ENCODE measurements at regions not wholly inside any gene's neighbourhood (a gene's known extent, or its start where the extent isn't known, plus 50 kb on each side); places are given as distances from the start of the nearest gene placed in this dataset.

DNA sequence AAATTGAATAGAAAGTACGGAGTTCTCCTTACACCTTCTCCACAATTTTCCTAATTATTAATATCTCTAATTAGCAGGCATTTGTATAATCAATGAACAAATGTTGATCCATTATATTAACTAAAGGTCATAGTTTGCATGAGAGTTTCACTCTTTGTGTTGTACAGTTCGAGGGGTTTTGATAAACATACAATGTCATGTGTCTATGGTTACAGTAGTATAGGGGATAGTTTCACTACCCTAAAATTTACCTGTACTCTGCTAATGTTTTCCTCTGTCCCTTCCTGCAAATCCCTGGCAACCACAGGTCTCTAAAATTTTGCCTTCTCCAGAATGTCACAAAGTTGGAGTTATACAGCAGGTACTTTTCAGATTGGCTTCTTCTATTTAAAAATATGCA is 1199.8 kb upstream of the GJE1 start:
- in situ Hi-C loops (cut with HindIII; ENCODE audit: low sequenced_read_pairs) = no loop called here

DNA sequence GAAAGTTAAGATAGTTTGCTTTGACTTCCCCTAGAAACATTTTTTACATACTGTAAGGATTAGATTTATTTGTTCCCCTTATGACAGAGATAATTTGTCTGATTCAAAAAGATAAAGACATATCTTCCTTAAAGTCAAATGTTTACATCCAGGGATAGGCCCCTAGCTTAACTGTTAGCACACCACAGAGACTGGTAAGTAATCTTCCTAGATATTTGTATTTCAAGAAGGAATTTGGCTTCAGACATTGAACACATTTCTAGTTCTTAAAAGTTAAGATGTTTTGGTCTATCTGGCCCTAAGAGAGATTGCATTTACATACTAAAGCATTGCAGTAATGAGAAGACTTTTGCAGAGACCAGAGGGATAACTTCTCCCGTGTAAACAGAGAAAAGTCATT is 1201.1 kb upstream of the GJE1 start:
- in situ Hi-C loops (cut with HindIII; ENCODE audit: low sequenced_read_pairs) = no loop called here

GRCh38 chr6:140929121-140929520 is 1203.6 kb upstream of the GJE1 start:
- in situ Hi-C loops (cut with HindIII; ENCODE audit: low sequenced_read_pairs) = no loop called here

- in situ Hi-C loops (cut with HindIII; ENCODE audit: low sequenced_read_pairs) = no loop called here
Observed at GRCh38 chr6:140923048-140923447, 1209.7 kb upstream of the GJE1 start.

GRCh38 chr6:140921366-140922226 is 1211.1 kb upstream of the GJE1 start:
- in situ Hi-C loops (cut with HindIII; ENCODE audit: low sequenced_read_pairs) = no loop called here

GRCh38 chr6:140917911-140918310 is 1214.8 kb upstream of the GJE1 start:
- in situ Hi-C loops (cut with HindIII; ENCODE audit: low sequenced_read_pairs) = no loop called here

DNA sequence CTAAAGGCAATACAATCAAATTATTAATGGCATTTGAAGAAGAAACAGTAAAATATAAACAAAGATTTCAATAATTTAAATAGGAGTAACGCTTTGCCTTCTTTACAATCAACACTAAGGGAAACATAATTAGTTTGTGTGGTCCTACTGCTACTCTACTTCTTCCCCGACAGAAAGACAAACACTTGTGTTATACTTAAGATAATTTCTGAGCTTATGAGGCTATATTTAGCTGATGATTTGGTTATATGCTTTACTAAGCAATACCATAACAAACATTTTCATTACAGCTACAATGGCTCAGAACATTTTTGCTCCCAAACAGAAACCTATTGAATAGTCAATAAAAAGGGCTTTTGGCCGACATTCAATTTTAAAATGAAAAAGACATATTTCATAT is 1217.2 kb upstream of the GJE1 start:
- in situ Hi-C loops (cut with HindIII; ENCODE audit: low sequenced_read_pairs) = no loop called here

DNA sequence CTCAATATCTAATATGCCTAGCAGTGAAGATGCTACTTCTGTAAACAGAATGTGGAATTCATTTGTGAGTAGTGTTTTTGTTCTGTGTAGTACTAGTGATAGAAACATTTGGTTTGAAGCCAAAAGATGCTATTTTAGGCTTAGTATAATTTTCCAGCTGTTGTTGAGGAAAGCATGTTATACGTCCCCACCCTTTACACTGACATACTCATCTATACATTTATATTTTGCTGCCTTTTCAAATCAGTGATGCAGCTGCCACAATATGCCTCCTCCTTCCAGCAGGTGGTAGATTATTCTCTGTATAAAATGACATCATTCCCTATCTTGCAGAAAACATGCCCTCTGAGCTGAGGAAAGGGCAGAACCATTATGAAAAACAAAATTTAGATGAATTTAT is 1217.6 kb upstream of the GJE1 start:
- in situ Hi-C loops (cut with HindIII; ENCODE audit: low sequenced_read_pairs) = no loop called here

DNA sequence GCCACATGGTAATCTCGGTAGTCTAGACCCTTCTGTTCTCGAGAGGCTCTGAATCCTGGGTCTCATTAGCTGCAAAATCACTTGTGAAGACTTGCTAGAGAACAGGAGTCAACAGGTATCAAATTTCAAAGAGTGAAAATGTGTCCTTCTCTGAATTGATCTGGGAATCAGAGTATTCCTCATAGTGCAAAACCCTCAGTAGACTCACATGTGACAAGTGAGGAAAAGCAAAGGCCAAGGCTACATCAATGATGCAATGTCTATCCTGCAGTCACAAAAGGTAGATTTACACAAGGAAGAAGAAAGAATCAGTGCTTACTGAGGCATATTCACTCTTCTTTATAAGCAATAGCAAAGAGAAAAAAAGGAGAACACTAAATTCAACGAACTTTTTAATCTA is 1220.0 kb upstream of the GJE1 start:
- in situ Hi-C loops (cut with HindIII; ENCODE audit: low sequenced_read_pairs) = no loop called here

- in situ Hi-C loops (cut with HindIII; ENCODE audit: low sequenced_read_pairs) = no loop called here
Observed at GRCh38 chr6:140909625-140910024, 1223.1 kb upstream of the GJE1 start.

DNA sequence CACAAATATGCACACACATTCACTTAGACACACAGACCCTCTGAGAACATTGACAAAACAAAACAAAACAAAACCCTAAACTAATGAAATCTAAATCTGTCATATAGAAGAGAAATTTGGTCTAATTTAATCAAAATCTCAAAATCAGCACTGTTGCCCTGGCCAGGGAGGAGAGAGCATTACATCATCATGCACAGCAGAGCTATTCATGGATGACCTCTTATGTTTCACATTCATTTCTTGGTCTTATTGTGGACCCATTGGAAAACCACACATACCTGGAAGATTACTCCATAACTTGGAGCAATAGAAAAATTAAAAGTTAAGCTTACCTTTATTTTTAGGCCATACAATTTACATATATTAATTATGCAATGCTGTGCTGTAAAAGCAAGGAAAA is 1223.6 kb upstream of the GJE1 start:
- in situ Hi-C loops (cut with HindIII; ENCODE audit: low sequenced_read_pairs) = no loop called here

GRCh38 chr6:140908505-140908904 is 1224.2 kb upstream of the GJE1 start:
- in situ Hi-C loops (cut with HindIII; ENCODE audit: low sequenced_read_pairs) = no loop called here

DNA sequence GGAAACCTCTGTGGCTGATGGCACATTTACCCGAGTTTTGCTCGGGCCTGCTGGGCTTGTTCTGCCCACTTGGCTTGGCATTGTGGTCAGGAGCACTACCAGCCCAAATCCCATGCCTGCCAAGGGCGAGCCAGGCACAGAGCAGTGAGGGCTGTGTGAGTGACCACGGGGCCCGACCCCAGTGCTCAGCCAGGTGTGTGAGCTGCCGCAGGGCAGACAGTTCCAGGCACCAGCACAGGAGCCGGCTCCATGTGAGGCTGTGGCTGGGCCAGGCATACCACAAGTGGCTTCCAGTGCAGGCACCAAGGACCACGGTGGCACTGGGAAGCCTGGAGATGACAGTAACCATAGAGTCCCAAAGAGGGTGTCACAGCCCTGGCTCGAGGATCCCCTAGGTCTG is 1225.5 kb upstream of the GJE1 start:
- in situ Hi-C loops (cut with HindIII; ENCODE audit: low sequenced_read_pairs) = no loop called here

DNA sequence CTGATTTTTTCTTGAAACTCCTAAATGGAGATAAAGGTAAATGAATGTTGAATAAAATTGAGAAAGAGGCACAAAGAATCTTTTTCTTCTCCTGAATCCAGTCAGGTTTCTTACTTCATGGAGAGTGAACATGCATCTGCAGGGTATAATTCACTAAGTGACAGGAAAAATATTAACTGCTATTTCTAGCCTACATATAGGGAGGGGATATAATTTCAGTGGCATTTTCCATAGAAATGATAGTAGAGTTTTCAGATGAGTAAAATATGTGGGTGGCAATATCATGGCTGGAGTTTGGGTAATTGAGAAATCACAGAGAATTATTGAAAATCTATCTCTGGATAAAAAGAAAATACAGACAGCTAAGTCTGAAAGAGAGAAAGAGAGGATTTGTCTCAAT is 1227.0 kb upstream of the GJE1 start:
- in situ Hi-C loops (cut with HindIII; ENCODE audit: low sequenced_read_pairs) = no loop called here

GRCh38 chr6:140905050-140905449 is 1227.7 kb upstream of the GJE1 start:
- in situ Hi-C loops (cut with HindIII; ENCODE audit: low sequenced_read_pairs) = no loop called here

- in situ Hi-C loops (cut with HindIII; ENCODE audit: low sequenced_read_pairs) = no loop called here
Observed at GRCh38 chr6:140897804-140898573, 1234.7 kb upstream of the GJE1 start.

- in situ Hi-C loops (cut with HindIII; ENCODE audit: low sequenced_read_pairs) = no loop called here
Observed at GRCh38 chr6:140897349-140897748, 1235.4 kb upstream of the GJE1 start.

- in situ Hi-C loops (cut with HindIII; ENCODE audit: low sequenced_read_pairs) = no loop called here
Observed at GRCh38 chr6:140893432-140893831, 1239.3 kb upstream of the GJE1 start.

- in situ Hi-C loops (cut with HindIII; ENCODE audit: low sequenced_read_pairs) = no loop called here
Observed at GRCh38 chr6:140879946-140880345, 1252.8 kb upstream of the GJE1 start.

DNA sequence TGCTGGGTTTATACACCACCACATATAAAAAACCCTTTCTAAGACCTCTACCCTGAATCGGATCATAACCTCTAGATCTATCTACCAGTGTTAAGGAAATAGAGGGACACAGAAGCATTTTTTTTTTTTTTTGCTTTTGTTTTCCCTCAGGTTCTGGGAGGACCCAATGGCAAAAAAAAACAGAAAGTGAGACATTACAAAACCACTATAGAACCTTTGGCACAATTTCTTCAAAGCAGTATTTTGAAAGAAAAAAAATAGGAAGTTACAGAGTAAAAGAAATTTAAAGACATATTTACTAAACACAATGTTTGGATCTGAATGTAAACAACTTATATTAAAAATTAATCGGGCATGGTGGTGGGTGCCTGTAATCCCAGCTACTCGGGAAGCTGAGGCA is 1258.7 kb upstream of the GJE1 start:
- in situ Hi-C loops (cut with HindIII; ENCODE audit: low sequenced_read_pairs) = no loop called here

- in situ Hi-C loops (cut with HindIII; ENCODE audit: low sequenced_read_pairs) = no loop called here
Observed at GRCh38 chr6:140872885-140873284, 1259.8 kb upstream of the GJE1 start.

- in situ Hi-C loops (cut with HindIII; ENCODE audit: low sequenced_read_pairs) = no loop called here
Observed at GRCh38 chr6:140871911-140872310, 1260.8 kb upstream of the GJE1 start.

Data from DLD1 (cell line).